Gastroesophageal sphincter (tissue), 4 donors: ENCODE measurements at regions not wholly inside any gene's neighbourhood (a gene's known extent, or its start where the extent isn't known, plus 50 kb on each side); places are given as distances from the start of the nearest gene placed in this dataset.

Experiments used
- ATAC-seq: fragments of 150-250 bp; one replicate; pipeline ENCODE4 v1.9.1; 2016; ENCODE audit warnings: mild to moderate bottlenecking, moderate library complexity
- H3K27ac ChIP-seq, 4 donors: fragments of 200-600 bp; sonication (generic) in 3 of 4; 1 replicate in 3 of 4; 2 replicates in 1 of 4; pipeline ENCODE4 v1.5.1; 2016 to 2019
- H3K27me3 ChIP-seq: fragments of 200-600 bp; sonication (generic); one replicate; pipeline ENCODE4 v1.5.1; 2019
- H3K36me3 ChIP-seq, 2 donors: fragments of 200-600 bp; sonication (generic); one replicate each; pipeline ENCODE4 v1.5.1; 2019; ENCODE audit warnings: control low read depth in 1 of 2
- H3K4me1 ChIP-seq, 3 donors: fragments of 200-600 bp; sonication (generic); 1 replicate in 2 of 3; 2 replicates in 1 of 3; pipeline ENCODE4 v1.5.1; 2016 to 2019; ENCODE audit warnings: control low read depth in 2 of 3
- H3K4me3 ChIP-seq, 2 donors: fragments of 200-600 bp; sonication (generic); one replicate each; pipeline ENCODE4 v1.5.1; 2019; ENCODE audit warnings: mild to moderate bottlenecking in 1 of 2, moderate library complexity in 1 of 2
- H3K9me3 ChIP-seq, 3 donors: fragments of 200-600 bp; sonication (generic); one replicate each; pipeline ENCODE4 v1.5.1; 2017 to 2019; ENCODE audit warnings: control low read depth in 2 of 3
- CTCF ChIP-seq, 4 experiments: fragments of 200-600 bp in 2 of 4; fragments of 450-650 bp in 2 of 4; sonication (generic) in 1 of 4; IDR thresholded peaks; one replicate each; pipeline ENCODE4 v1.5.1; 2017 to 2019; ENCODE audit warnings: antibody characterized with exemption in 4 of 4, mild to moderate bottlenecking in 2 of 4, moderate library complexity in 2 of 4
- EP300 ChIP-seq: sonication (generic); formaldehyde crosslinking; IDR thresholded peaks from one replicate; pipeline ENCODE4 v1.6.1; 2017; ENCODE audit warnings: antibody characterized with exemption, mild to moderate bottlenecking
- POLR2A ChIP-seq, 2 donors: fragments of 450-650 bp; IDR thresholded peaks; one replicate each; pipeline ENCODE4 v1.6.1; 2017; ENCODE audit warnings: antibody characterized with exemption in 2 of 2, mild to moderate bottlenecking in 2 of 2, moderate library complexity in 1 of 2
- POLR2AphosphoS5 ChIP-seq: sonication (generic); formaldehyde crosslinking; IDR thresholded peaks from one replicate; pipeline ENCODE4 v1.6.1; 2017; ENCODE audit warnings: antibody characterized with exemption
- WGBS, 2 donors: methylation state at CpG; one replicate each; pipeline ENCODE4 v1.1.5; 2018; ENCODE audit warnings: low coverage in 1 of 2; 5-methylcytosine and 5-hydroxymethylcytosine counted together

GRCh38 chr10:36354633-36355032, 712.5 kb upstream of the FZD8 start:
- H3K9me3 ChIP-seq, result no peaks in the 10 kb centered on the region
- 89 to 100% methylated on average over 2 of the region's 2 CpGs for WGBS, 2 donors
- ATAC-seq, result no peak
- no peaks in the 10 kb centered on the region for H3K27me3 ChIP-seq
- no peaks in the 10 kb centered on the region for H3K36me3 ChIP-seq
- no peak overlapping the region for H3K4me3 ChIP-seq
- TF ChIP-seq POLR2A (IDR thresholded peaks at IDR 0.05) (no peak), POLR2AphosphoS5 (no peak), EP300 (no peak), CTCF (IDR thresholded peaks at IDR 0.05) (no peak)
- no peak overlapping the region for H3K27ac ChIP-seq
- no peaks in the 10 kb centered on the region for H3K4me1 ChIP-seq

GRCh38 chr10:36351159-36351558, 709.1 kb upstream of the FZD8 start:
- H3K4me3 ChIP-seq, result no peak overlapping the region
- H3K9me3 ChIP-seq, result no peaks in the 10 kb centered on the region
- ATAC-seq, result no peak
- no peak for TF ChIP-seq POLR2AphosphoS5
- no peak for TF ChIP-seq EP300
- no peak for TF ChIP-seq POLR2A (IDR thresholded peaks at IDR 0.05)
- no peak for TF ChIP-seq CTCF (IDR thresholded peaks at IDR 0.05)
- H3K27me3 ChIP-seq, result no peaks in the 10 kb centered on the region
- no peaks in the 10 kb centered on the region for H3K4me1 ChIP-seq
- H3K27ac ChIP-seq, result no peak overlapping the region
- no peaks in the 10 kb centered on the region for H3K36me3 ChIP-seq
- WGBS, 2 donors, result 35 to 53% methylated on average over 2 of the region's 2 CpGs

GRCh38 chr10:36349445-36350078, 707.5 kb upstream of the FZD8 start:
- H3K27ac ChIP-seq, result no peak overlapping the region
- ATAC-seq, result no peak
- no peak for TF ChIP-seq POLR2AphosphoS5
- TF ChIP-seq EP300, result no peak
- no peak for TF ChIP-seq CTCF (IDR thresholded peaks at IDR 0.05)
- no peak for TF ChIP-seq POLR2A (IDR thresholded peaks at IDR 0.05)

GRCh38 chr10:36345807-36346206, 703.7 kb upstream of the FZD8 start:
- no peaks in the 10 kb centered on the region for H3K27me3 ChIP-seq
- H3K27ac ChIP-seq, result no peak overlapping the region
- H3K9me3 ChIP-seq, result no peaks in the 10 kb centered on the region
- no peaks in the 10 kb centered on the region for H3K36me3 ChIP-seq
- no peak for TF ChIP-seq EP300
- no peak for TF ChIP-seq POLR2AphosphoS5
- TF ChIP-seq POLR2A (IDR thresholded peaks at IDR 0.05), result no peak
- no peak for TF ChIP-seq CTCF (IDR thresholded peaks at IDR 0.05)
- peaks cover 0 to 4% (median 0%) of the 10 kb centered on the region in 3 donors for H3K4me1 ChIP-seq
- no peak for ATAC-seq
- no peak overlapping the region for H3K4me3 ChIP-seq

More at GRCh38 chr10:36349445-36350078, 707.5 kb upstream of the FZD8 start:
- Histone ChIP-seq H3K9me3 (no peaks in the 10 kb centered on the region), H3K4me1 (peaks cover 0 to 4% (median 0%) of the 10 kb centered on the region in 3 donors), H3K4me3 (no peak overlapping the region), H3K36me3 (no peaks in the 10 kb centered on the region), H3K27me3 (no peaks in the 10 kb centered on the region)
- WGBS, 2 donors, result 80 to 85% methylated on average over 7 to 8 of the region's 8 CpGs

GRCh38 chr10:36345175-36345533, 703.1 kb upstream of the FZD8 start:
- H3K9me3 ChIP-seq, result no peaks in the 10 kb centered on the region
- no peaks in the 10 kb centered on the region for H3K27me3 ChIP-seq
- H3K27ac ChIP-seq, result no peak overlapping the region
- no peaks in the 10 kb centered on the region for H3K36me3 ChIP-seq
- H3K4me1 ChIP-seq, result peaks cover 0 to 4% (median 0%) of the 10 kb centered on the region in 3 donors
- TF ChIP-seq EP300, result no peak
- TF ChIP-seq POLR2A (IDR thresholded peaks at IDR 0.05), result no peak
- TF ChIP-seq CTCF (IDR thresholded peaks at IDR 0.05), result no peak
- no peak for TF ChIP-seq POLR2AphosphoS5
- WGBS, 2 donors, result 94 to 100% methylated on average over 1 of the region's 1 CpG
- H3K4me3 ChIP-seq, result no peak overlapping the region
- no peak for ATAC-seq
